ENCODE measurements at regions not wholly inside any gene's neighbourhood (a gene's known extent, or its start where the extent isn't known, plus 50 kb on each side); places are given as distances from the start of the nearest gene placed in this dataset.

DNA sequence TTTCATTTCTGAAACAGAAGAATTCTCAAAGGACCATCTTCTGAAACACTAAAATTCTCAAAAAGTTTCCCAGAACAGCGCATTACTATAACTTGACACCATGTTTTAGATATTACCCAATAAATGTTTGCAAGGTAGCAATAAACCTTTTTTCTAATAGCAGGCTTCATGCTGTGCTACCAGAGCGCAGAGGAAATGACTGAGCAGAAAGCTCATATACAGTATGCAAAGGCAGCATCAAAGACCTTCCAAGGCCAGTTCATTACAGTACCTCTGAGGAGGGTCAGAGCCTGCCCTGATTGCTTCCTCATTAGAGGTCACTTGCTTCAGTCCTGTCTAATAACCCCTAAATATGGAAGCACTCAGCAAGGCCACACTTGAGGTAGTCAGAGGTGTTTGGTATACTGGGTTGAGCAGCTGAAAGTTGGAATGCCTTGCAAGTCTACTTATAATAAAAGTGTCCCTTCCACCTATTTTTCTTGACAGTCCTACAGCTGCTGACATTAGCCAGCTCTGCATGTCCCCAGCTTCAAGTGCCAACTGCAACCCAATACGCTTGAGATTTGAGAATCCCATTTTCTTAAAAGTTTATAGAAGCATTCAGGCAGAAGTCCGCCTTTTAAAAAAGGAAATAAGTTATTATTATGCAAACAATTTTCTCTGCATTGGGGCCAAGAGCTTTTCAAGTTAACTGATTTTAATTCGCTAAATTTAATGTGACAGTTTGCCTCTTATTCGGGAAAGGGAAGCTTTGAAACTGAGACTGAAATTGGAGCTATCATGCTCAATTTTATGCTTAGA lies 207.2 kb downstream of the ZC3H11B start:
- H3K27ac Mint-ChIP-seq (ENCODE audit: unreplicated experiment): no peak overlapping the region
- no peaks in the 10 kb centered on the region for H3K4me1 Mint-ChIP-seq (ENCODE audit: low read depth, unreplicated experiment)
- peaks cover 2% of the 10 kb centered on the region for H3K27me3 Mint-ChIP-seq (ENCODE audit: unreplicated experiment)
- H3K4me3 Mint-ChIP-seq (ENCODE audit: unreplicated experiment): no peak overlapping the region
- no peaks in the 10 kb centered on the region for H3K9me3 Mint-ChIP-seq (ENCODE audit: unreplicated experiment)
- no peak for DNase-seq
- TF ChIP-seq, protein P1, sequence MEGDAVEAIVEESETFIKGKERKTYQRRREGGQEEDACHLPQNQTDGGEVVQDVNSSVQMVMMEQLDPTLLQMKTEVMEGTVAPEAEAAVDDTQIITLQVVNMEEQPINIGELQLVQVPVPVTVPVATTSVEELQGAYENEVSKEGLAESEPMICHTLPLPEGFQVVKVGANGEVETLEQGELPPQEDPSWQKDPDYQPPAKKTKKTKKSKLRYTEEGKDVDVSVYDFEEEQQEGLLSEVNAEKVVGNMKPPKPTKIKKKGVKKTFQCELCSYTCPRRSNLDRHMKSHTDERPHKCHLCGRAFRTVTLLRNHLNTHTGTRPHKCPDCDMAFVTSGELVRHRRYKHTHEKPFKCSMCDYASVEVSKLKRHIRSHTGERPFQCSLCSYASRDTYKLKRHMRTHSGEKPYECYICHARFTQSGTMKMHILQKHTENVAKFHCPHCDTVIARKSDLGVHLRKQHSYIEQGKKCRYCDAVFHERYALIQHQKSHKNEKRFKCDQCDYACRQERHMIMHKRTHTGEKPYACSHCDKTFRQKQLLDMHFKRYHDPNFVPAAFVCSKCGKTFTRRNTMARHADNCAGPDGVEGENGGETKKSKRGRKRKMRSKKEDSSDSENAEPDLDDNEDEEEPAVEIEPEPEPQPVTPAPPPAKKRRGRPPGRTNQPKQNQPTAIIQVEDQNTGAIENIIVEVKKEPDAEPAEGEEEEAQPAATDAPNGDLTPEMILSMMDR (IDR thresholded peaks at IDR 0.05; ENCODE audit: partially characterized antibody, unreplicated experiment): no peak
- no peaks in the 10 kb centered on the region for H3K36me3 Mint-ChIP-seq (ENCODE audit: unreplicated experiment)

DNA sequence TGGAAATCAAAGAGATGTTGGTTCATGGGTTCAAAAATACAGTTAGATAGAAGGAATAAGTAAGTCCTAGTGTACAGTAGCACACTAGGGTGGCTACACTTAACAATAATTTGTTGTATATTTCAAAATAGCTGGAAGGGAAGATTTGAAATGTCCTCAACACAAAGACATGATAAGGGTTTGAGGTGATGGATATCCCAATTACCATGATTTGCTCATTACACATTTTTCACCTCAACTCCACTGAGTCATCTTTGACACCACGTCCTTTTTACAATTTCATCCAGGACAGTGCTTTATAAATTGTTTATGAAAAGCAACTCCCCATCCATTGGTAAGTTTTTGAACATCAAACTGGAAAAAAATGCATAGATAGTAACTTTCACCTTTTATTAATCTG lies 208.3 kb downstream of the ZC3H11B start:
- no peak for DNase-seq
- peaks cover 2% of the 10 kb centered on the region for H3K27me3 Mint-ChIP-seq (ENCODE audit: unreplicated experiment)
- H3K27ac Mint-ChIP-seq (ENCODE audit: unreplicated experiment): no peak overlapping the region
- no peaks in the 10 kb centered on the region for H3K36me3 Mint-ChIP-seq (ENCODE audit: unreplicated experiment)
- no peaks in the 10 kb centered on the region for H3K9me3 Mint-ChIP-seq (ENCODE audit: unreplicated experiment)
- TF ChIP-seq, protein P1 (IDR thresholded peaks at IDR 0.05; ENCODE audit: partially characterized antibody, unreplicated experiment): no peak
- H3K4me3 Mint-ChIP-seq (ENCODE audit: unreplicated experiment): no peak overlapping the region
- H3K4me1 Mint-ChIP-seq (ENCODE audit: low read depth, unreplicated experiment): no peaks in the 10 kb centered on the region

DNA sequence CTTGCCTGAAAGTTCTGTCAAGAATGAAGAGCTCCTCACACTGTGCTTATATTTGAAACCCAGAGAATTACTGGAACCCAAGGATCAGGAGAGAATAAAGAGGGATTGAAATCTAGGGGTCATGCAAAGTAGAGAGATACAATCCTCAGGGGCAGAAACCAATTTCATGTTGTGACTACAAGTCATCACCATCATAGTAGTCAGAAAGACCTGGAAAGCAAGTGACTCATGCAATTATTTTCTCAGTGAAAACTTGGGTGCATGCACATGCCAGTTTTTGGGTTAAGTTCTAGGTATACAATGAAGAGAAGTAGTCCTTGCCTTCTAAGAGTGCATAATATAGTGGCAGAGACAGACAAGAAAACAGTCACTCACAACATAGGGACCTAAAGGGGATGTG lies 210.0 kb downstream of the ZC3H11B start:
- TF ChIP-seq, protein P1 (IDR thresholded peaks at IDR 0.05; ENCODE audit: partially characterized antibody, unreplicated experiment): no peak
- H3K27ac Mint-ChIP-seq (ENCODE audit: unreplicated experiment): no peak overlapping the region
- peaks cover under 1% of the 10 kb centered on the region for H3K36me3 Mint-ChIP-seq (ENCODE audit: unreplicated experiment)
- no peak overlapping the region for H3K4me3 Mint-ChIP-seq (ENCODE audit: unreplicated experiment)
- H3K9me3 Mint-ChIP-seq (ENCODE audit: unreplicated experiment): no peaks in the 10 kb centered on the region
- no peaks in the 10 kb centered on the region for H3K4me1 Mint-ChIP-seq (ENCODE audit: low read depth, unreplicated experiment)
- H3K27me3 Mint-ChIP-seq (ENCODE audit: unreplicated experiment): no peaks in the 10 kb centered on the region
- no peak for DNase-seq

DNA sequence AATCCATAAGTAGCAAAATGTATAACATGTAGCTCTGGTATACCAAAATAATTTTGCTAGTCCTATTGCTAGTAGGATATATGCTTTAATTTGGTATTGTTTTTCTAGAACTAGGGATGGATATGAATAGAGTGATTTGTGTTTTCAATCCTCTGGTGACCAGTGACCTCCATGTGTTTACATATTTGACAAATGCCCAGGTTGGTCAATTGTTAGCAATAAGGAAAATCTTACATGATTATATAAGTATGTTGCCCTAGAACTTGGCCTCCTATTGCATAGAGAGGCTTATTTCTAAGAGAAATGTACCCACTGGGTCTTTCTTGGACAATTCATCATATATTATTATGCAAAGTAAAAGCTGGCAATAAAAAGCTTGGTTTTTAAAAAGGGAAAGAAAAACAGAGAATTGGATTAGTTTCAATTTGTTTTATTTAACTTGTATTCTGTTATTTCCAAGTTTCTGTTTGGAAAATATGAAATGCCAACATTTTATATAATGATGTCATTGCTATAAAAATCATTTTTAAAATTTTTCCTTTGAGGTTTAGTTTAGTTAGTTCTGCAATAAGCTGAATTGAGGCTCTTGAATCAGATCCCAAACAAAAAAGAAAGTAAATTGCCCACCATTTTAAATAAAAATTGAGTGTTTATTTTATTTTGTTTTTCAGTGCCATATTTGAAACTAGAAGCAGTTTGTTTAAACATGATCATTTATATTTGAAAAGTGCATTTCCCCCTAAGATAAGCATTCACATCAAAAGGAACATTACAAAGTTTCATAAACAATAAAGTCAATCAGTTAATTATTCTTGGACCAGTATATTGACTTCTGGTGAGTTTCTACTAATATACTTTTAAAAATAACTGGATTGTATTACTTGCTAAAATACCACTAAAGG lies 210.9 kb downstream of the ZC3H11B start:
- no peaks in the 10 kb centered on the region for H3K27me3 Mint-ChIP-seq (ENCODE audit: unreplicated experiment)
- DNase-seq: no peak
- H3K4me3 Mint-ChIP-seq (ENCODE audit: unreplicated experiment): no peak overlapping the region
- no peak overlapping the region for H3K27ac Mint-ChIP-seq (ENCODE audit: unreplicated experiment)
- H3K4me1 Mint-ChIP-seq (ENCODE audit: low read depth, unreplicated experiment): no peaks in the 10 kb centered on the region
- peaks cover 2% of the 10 kb centered on the region for H3K9me3 Mint-ChIP-seq (ENCODE audit: unreplicated experiment)
- peaks cover 10% of the 10 kb centered on the region for H3K36me3 Mint-ChIP-seq (ENCODE audit: unreplicated experiment)
- TF ChIP-seq, protein P1 (IDR thresholded peaks at IDR 0.05; ENCODE audit: partially characterized antibody, unreplicated experiment): no peak

Data from glutamatergic neuron (in vitro differentiated cells).